Activated CD8-positive, alpha-beta T cell treated with anti-CD3 and anti-CD28 coated beads for 36 hours (primary cell): ENCODE measurements at regions not wholly inside any gene's neighbourhood (a gene's known extent, or its start where the extent isn't known, plus 50 kb on each side); places are given as distances from the start of the nearest gene placed in this dataset.

Experiments used
- ATAC-seq: fragments of 200-7000 bp; cut with Tn5 transposase; one replicate; pipeline ENCODE4 v1.10.0; 2021; ENCODE audit warnings: mild to moderate bottlenecking, moderate library complexity
- CTCF ChIA-PET: fragments of 350-600 bp; sonication (Branson Sonifier 250); formaldehyde crosslinking; loops from one replicate; lab custom pipeline; 2021; ENCODE audit warnings: antibody characterized with exemption; lab: Charles Lee
- POLR2A ChIA-PET: fragments of 350-600 bp; sonication (Branson Sonifier 250); formaldehyde crosslinking; loops from one replicate; lab custom pipeline; 2021; ENCODE audit warnings: antibody characterized with exemption; lab: Charles Lee
- DNase-seq: peaks from one replicate; pipeline ENCODE4 v3.0.0-alpha.2; 2020
- H3K27ac Mint-ChIP-seq: one replicate; pipeline ENCODE4 v1.8.0; 2021; ENCODE audit warnings: mild to moderate bottlenecking, mixed read lengths
- H3K27me3 Mint-ChIP-seq: one replicate; pipeline ENCODE4 v1.8.0; 2021; ENCODE audit warnings: mixed read lengths
- H3K36me3 Mint-ChIP-seq: one replicate; pipeline ENCODE4 v1.8.0; 2021; ENCODE audit warnings: low read depth, mixed read lengths
- H3K4me1 Mint-ChIP-seq: one replicate; pipeline ENCODE4 v1.8.0; 2021; ENCODE audit warnings: low read depth, mixed read lengths
- H3K4me3 Mint-ChIP-seq: one replicate; pipeline ENCODE4 v1.8.0; 2021; ENCODE audit warnings: mild to moderate bottlenecking, moderate library complexity, mixed read lengths
- H3K9me3 Mint-ChIP-seq: one replicate; pipeline ENCODE4 v1.8.0; 2021; ENCODE audit warnings: mixed read lengths
- CTCF ChIP-seq: fragments of 200-600 bp; IDR thresholded peaks from one replicate; pipeline ENCODE4 v1.8.0; 2022; ENCODE audit warnings: antibody characterized with exemption, mild to moderate bottlenecking
- intact Hi-C: fragments of 100-400 bp; cut with micrococcal nuclease; formaldehyde crosslinking; loops from one replicate; pipeline ENCODE4 v1.10.0; 2022

GRCh38 chr15:97861529-97862260, 98.8 kb upstream of the ARRDC4 start:
- intact Hi-C loops = no loop called here
- POLR2A ChIA-PET = no interaction called here
- CTCF ChIA-PET = interaction anchor here (0.6 kb wide), 2 partner anchors 1215 to 1620 kb away, joined by 4 read pairs; no protein-coding TSS in a partner anchor
- H3K27me3 Mint-ChIP-seq = peaks cover 4% of the 10 kb centered on the region
- DNase-seq (no peak), ATAC-seq (no peak)
- TF ChIP-seq CTCF = no peak
- no peaks in the 10 kb centered on the region for H3K4me1 Mint-ChIP-seq
- H3K36me3 Mint-ChIP-seq = no peaks in the 10 kb centered on the region
- no peak overlapping the region for H3K27ac Mint-ChIP-seq
- H3K4me3 Mint-ChIP-seq = no peak overlapping the region
- no peaks in the 10 kb centered on the region for H3K9me3 Mint-ChIP-seq

GRCh38 chr15:97866959-97867358, 93.5 kb upstream of the ARRDC4 start:
- H3K9me3 Mint-ChIP-seq = no peaks in the 10 kb centered on the region
- DNase-seq (no peak), ATAC-seq (no peak)
- H3K27me3 Mint-ChIP-seq = no peaks in the 10 kb centered on the region
- H3K4me1 Mint-ChIP-seq = no peaks in the 10 kb centered on the region
- no peak for TF ChIP-seq CTCF
- POLR2A ChIA-PET = no interaction called here
- intact Hi-C loops = no loop called here
- no peak overlapping the region for H3K27ac Mint-ChIP-seq
- H3K4me3 Mint-ChIP-seq = no peak overlapping the region
- CTCF ChIA-PET = no interaction called here
- no peaks in the 10 kb centered on the region for H3K36me3 Mint-ChIP-seq

GRCh38 chr15:97867870-97868269, 92.6 kb upstream of the ARRDC4 start:
- TF ChIP-seq CTCF = no peak

GRCh38 chr15:97868981-97869380, 91.5 kb upstream of the ARRDC4 start:
- H3K4me3 Mint-ChIP-seq = no peak overlapping the region
- TF ChIP-seq CTCF = no peak
- H3K4me1 Mint-ChIP-seq = no peaks in the 10 kb centered on the region
- ATAC-seq = no peak
- intact Hi-C loops = no loop called here
- H3K9me3 Mint-ChIP-seq = no peaks in the 10 kb centered on the region
- ChIA-PET CTCF (no interaction called here), POLR2A (no interaction called here)
- no peak for DNase-seq
- no peak overlapping the region for H3K27ac Mint-ChIP-seq
- no peaks in the 10 kb centered on the region for H3K27me3 Mint-ChIP-seq
- H3K36me3 Mint-ChIP-seq = no peaks in the 10 kb centered on the region

More at GRCh38 chr15:97867870-97868269, 92.6 kb upstream of the ARRDC4 start:
- ChIA-PET POLR2A (no interaction called here), CTCF (no interaction called here)
- intact Hi-C loops = no loop called here
- Mint-ChIP-seq H3K36me3 (no peaks in the 10 kb centered on the region), H3K27ac (no peak overlapping the region), H3K27me3 (no peaks in the 10 kb centered on the region), H3K9me3 (no peaks in the 10 kb centered on the region), H3K4me1 (no peaks in the 10 kb centered on the region), H3K4me3 (no peak overlapping the region)
- DNase-seq (no peak), ATAC-seq (no peak)

- Mint-ChIP-seq H3K36me3 (no peaks in the 10 kb centered on the region), H3K4me3 (no peak overlapping the region), H3K4me1 (no peaks in the 10 kb centered on the region), H3K9me3 (no peaks in the 10 kb centered on the region), H3K27me3 (no peaks in the 10 kb centered on the region), H3K27ac (no peak overlapping the region)
- DNase-seq (no peak), ATAC-seq (no peak)
- intact Hi-C loops = no loop called here
- ChIA-PET CTCF (interaction anchor here (1.0 kb wide), 1 partner anchor 67 kb away, joined by 3 read pairs; no protein-coding TSS in a partner anchor), POLR2A (no interaction called here)
- TF ChIP-seq CTCF = no peak
Observed at GRCh38 chr15:97870771-97871170, 89.7 kb upstream of the ARRDC4 start.
